Mammary epithelial cell (primary cell): ENCODE measurements at regions not wholly inside any gene's neighbourhood (a gene's known extent, or its start where the extent isn't known, plus 50 kb on each side); places are given as distances from the start of the nearest gene placed in this dataset.

Experiments
- CTCF ChIP-seq, 2 donors: IDR thresholded peaks in 1 of 2; conservative IDR thresholded peaks in 1 of 2; 2 replicates each; pipeline ENCODE4 v1.5.1; 2011 to 2012; ENCODE audit warnings: inconsistent platforms in 2 of 2, low read length in 2 of 2, mild to moderate bottlenecking in 2 of 2, control low read depth in 1 of 2, low read depth in 1 of 2; ENCODE audit not compliant: insufficient read depth in 1 of 2; ENCODE audit errors: extremely low read depth in 1 of 2
- EZH2 ChIP-seq: IDR thresholded peaks from 2 replicates; pipeline ENCODE4 v1.6.1; 2012; ENCODE audit warnings: low read length, inconsistent platforms, borderline replicate concordance

- TF ChIP-seq CTCF (conservative IDR thresholded peaks at IDR 0.05 in 1 of 2, IDR thresholded peaks at IDR 0.05 in 1 of 2; ENCODE audit: extremely low read depth in 1 of 2, insufficient read depth in 1 of 2, low read depth in 1 of 2, low read length in 2 of 2) (no peak), EZH2 (no peak)
Measured at GRCh38 chr7:15123901-15124300, 221.3 kb upstream of the DGKB start.
